ENCODE measurements at regions not wholly inside any gene's neighbourhood (a gene's known extent, or its start where the extent isn't known, plus 50 kb on each side); places are given as distances from the start of the nearest gene placed in this dataset.

- no peak for DNase-seq
Measured at GRCh38 chr5:156103155-156103885, 223.6 kb upstream of the SGCD start.

DNA sequence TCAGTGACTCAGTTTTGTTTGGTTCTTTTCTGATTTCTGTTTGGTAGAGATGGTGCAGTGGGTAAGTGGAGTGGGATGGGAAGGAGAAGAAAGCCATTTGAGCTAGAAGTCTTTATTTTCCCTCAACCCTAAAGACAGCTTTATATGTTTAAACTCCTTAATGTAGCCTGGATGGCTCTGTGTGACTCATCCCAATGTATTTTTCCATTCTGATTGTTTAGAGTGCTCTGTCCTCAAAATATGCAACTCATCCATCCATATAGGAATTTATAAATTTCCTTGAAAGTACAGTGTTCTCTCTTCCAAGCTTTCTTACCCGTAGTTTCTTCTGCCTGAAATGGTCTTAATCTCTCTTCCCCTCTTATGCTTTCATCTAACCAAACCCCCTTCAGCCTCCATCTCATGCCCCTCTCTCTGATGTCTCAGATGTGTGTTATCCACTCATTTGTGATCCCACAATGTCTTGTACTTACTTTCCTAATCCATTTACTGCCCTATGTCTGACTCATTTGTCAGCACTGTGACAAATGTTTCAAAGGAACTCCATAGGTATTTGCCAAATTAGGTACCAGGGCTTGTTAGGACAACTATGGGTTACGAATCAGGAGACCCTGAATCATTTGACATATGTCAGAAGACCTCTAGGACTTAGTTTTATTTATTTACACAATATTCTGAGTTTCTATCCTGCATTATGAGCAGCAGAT lies 217.5 kb upstream of the SGCD start:
- no peak for DNase-seq

- no peak for DNase-seq
Measured at GRCh38 chr5:156119692-156120091, 207.3 kb upstream of the SGCD start.

DNA sequence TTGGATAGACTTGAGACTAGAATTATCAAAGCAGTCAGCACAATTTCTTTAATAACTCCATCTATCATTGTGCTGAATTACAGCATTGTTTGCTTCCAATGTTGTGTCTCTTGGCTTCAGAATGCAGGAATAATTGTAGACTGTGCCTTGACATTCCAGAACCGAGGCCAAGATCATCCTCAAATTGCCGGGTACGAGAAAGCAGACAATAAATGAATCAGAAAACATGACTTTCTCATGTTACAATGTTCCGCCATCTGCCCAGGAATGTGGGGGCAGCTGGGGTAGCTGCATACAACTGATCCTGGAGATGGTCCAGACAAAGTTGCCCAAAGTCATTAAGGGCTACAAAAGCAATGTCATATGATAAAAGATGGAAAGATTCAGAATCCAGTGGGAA lies 206.2 kb upstream of the SGCD start:
- no peak for DNase-seq

- DNase-seq: no peak
Measured at GRCh38 chr5:156121234-156121633, 205.7 kb upstream of the SGCD start.

DNA sequence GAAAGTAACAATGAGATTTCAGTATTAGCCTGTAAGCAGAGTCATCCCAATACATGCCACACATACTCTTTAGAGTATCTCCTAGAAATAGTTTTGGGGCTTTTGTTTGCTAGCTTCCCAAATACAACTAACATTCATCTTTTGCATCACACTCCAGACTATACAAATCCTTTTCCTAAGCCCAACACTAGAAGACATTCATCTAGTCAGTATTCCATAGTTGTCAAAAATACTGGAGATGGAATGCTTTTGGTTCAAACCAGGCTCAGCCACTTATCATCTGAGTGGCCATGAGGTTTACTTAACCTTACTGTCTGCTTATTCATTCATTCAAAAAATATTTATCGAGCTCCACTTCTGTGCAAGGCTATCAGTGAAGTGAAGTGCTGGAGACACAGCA lies 205.1 kb upstream of the SGCD start:
- no peak for DNase-seq

GRCh38 chr5:156124708-156125107 lies 202.3 kb upstream of the SGCD start:
- no peak for DNase-seq

DNA sequence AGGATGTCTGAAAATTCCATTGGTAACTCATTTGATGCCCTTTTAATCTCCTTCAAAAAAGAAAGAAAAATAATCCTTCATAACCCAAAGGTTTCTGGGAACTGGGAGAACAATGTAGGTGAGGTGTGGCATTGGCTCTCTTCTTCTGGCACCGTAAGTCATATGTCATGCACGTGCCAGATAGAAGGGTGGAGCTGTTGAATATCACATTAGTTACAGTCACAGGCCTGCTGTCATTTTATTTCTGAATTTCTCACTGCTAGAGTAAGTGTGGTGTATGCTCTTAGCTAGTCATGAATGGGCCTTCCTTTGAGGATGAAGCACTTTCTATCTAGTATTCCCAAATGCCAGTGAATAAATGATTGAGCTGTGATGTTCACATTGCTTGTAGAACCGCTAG lies 201.8 kb upstream of the SGCD start:
- DNase-seq: no peak

DNA sequence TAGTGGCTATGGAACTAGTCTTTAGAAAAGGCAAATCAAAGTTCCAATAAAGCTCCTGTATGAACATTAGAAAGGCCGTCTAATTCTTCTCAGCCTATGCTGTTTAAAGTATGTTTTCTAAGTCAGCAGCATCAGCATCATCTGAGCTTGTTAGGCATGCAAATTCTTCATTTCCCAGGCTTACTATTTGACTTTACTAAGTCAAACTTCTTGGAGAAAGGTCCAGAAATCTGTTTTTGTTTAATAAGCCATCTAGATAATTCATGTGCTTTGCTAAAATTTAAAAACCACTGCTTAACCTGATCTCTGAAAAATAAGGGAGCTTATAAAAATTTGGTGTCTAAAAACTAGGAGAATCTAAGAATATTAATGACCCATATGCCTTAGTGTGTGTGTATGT lies 200.2 kb upstream of the SGCD start:
- no peak for DNase-seq

DNA sequence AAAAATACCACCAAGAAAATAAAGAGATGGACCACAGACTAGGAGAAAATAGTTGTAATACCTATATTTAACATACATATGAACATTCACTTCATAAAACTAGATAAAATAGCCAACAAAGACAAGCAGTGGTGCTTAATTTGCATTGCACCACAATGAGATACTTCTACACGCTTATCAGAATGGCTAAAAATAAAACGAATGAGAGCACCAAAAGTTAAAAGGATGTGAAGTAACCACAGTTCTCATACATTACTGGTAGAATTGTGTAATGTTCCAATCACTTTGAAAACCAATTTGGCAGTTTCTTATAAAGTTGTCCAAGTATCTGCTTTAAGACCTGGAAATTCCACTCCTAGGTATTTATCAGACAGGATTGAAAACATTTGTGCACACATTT lies 198.9 kb upstream of the SGCD start:
- no peak for DNase-seq

GRCh38 chr5:156134216-156134615 lies 192.7 kb upstream of the SGCD start:
- DNase-seq: no peak

DNA sequence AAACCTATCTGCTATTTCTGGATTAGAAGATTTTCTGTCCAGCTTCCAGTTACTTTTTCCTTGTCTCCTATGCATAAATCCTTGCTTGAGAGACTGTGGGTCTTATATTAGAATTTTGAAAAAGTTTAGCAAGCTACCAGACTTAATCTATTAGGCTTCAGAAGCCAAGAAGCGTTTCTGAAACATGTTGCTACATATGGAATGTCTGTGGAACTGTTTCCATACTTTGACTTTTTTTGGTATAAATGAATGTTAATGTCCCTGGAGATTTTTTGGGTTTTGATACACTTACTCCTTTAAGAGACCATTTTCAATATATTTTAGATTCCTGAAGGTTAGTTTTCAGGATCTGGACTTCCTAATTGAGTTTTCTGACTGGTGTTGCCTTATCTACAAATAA lies 191.4 kb upstream of the SGCD start:
- no peak for DNase-seq

DNA sequence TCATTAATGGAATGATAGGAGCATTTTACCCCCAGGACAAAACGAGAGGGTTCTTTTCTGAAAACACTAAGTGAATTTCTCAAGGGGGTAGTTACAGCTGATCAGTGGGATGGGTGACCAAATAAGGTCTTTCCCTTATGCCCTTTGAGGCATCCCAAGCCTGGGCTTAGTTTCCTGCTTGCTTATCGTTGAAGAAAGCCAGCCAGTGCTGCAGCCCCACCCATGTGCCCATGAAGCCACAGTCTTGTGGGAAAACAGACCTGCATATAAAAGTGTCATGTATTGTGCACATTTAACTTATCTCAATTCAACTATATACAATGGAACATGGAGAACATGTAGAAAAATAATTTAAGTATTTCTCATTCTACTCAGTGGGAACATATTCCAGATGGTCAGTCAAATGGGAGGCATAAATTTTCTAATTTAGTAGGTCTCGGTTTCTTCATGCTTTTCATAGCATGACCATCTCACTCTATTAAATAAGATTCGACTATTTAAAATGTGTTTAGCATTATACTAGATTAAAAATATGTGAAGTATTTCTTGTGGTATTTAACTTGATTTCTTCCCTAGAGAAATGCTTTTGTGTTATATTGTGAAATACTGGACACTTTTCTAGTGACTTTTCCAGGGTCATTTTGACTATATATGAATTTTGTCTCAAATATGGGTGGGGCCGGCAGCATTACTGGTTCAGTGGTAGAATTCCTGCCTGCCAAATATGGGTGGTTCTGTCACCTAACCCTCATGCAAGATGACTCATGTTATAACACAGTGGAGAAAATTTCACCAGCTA lies 189.7 kb upstream of the SGCD start:
- no peak for DNase-seq

DNA sequence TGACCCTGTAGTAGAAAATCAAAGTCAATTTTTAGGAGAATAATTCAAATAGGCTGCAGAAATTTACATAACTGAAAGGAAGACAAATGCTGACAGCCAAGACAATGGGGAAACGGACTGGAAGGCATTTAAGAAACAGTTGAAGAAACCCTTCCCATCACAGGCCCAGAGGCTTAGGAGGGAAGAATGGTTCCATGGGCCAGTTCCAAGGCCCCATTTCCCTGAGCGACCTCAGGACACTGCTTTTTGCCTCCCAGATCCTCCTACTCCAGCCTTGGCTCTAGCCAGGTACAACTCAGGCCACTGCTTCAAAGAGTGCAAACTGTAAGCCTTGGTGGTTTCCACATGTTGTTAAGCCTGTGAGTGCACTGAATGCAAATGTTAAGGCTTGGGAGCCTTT lies 184.1 kb upstream of the SGCD start:
- DNase-seq: no peak

- no peak for DNase-seq
Measured at GRCh38 chr5:156147261-156147943, 179.6 kb upstream of the SGCD start.

DNA sequence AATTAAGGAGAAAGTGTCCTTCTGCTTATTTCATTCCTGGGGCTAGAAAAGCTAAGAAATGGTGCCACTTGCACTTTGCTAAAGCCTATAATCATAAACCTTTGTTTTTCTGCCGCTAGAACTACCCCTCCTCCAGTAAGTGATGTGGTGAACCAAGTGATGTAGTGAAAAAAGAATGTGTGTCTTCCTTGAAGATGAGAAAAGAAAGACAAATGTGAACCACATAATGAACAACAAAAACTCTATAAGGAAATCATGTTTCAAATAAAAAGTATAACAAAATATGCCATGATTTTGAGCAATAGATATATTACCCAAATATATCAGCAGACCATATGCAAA lies 179.0 kb upstream of the SGCD start:
- DNase-seq: no peak

DNA sequence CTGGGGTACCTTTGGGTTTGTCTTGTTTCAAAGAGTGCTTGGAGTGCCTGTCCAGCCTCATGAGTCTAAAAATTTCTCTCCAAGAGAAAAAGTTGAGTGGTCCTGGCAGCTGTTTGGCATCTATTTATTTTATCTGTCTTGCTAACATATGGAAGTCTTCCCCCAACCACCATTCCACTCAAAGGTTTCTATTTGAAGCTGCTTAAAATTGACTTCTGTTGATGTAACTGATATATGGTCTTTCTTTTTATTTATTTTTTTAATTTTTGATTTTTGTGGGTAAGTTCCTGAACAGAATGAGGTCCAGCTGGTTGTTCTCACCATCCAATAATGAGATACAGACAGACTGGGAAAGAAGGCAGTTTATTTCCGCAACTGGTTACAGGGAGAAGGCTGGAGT lies 178.7 kb upstream of the SGCD start:
- DNase-seq: no peak

- no peak for DNase-seq
Measured at GRCh38 chr5:156149213-156149612, 177.8 kb upstream of the SGCD start.

GRCh38 chr5:156153602-156154001 lies 173.4 kb upstream of the SGCD start:
- no peak for DNase-seq

- no peak for DNase-seq
Measured at GRCh38 chr5:156154757-156155156, 172.2 kb upstream of the SGCD start.

- DNase-seq: no peak
Measured at GRCh38 chr5:156155598-156155997, 171.4 kb upstream of the SGCD start.

- no peak for DNase-seq
Measured at GRCh38 chr5:156164306-156164705, 162.7 kb upstream of the SGCD start.

DNA sequence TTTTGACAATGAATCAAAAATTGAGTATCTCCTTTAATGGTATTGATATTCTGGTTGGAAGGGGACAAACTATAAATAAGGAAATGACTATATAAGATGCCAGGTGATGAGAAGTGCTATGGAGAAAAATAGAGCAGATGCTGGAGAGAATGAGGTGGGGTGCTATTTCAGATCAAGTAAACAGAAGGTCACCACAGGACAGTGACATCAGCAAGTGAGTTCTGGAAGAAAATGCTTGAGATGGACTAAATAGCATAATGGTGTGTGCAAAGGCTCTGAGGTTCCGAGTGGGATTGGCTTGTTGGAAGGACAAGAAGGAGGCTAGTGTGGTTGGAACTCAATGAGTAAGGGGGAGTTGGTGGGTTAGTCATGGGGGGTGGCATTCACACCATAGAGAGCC lies 157.5 kb upstream of the SGCD start:
- no peak for DNase-seq
